H1 (cell line): ENCODE measurements at regions not wholly inside any gene's neighbourhood (a gene's known extent, or its start where the extent isn't known, plus 50 kb on each side); places are given as distances from the start of the nearest gene placed in this dataset.

Experiments
- JUND ChIP-seq: IDR thresholded peaks from 2 replicates; pipeline ENCODE4 v1.6.1; 2011; ENCODE audit warnings: mild to moderate bottlenecking, improper control_type of control experiment, low read length
- MAFK ChIP-seq: IDR thresholded peaks from 2 replicates; pipeline ENCODE4 v1.6.1; 2012; ENCODE audit warnings: low read depth, mild to moderate bottlenecking, improper control_type of control experiment, low read length
- POLR2A ChIP-seq, 2 experiments: IDR thresholded peaks; 1 replicate in 1 of 2; 2 replicates in 1 of 2; pipeline ENCODE4 v1.6.1; 2011; ENCODE audit warnings: low read depth in 2 of 2, low read length in 2 of 2, mild to moderate bottlenecking in 2 of 2; ENCODE audit errors: control extremely low read depth in 1 of 2
- POLR2AphosphoS5 ChIP-seq: IDR thresholded peaks from 2 replicates; pipeline ENCODE4 v1.6.1; 2011; ENCODE audit warnings: low read depth, low read length
- RAD21 ChIP-seq, 2 experiments: IDR thresholded peaks in 1 of 2; conservative IDR thresholded peaks in 1 of 2; 2 replicates each; pipeline ENCODE4 v1.6.1; 2011; ENCODE audit warnings: low read depth in 2 of 2, low read length in 2 of 2, improper control_type of control experiment in 1 of 2, inconsistent platforms in 1 of 2, mild to moderate bottlenecking in 1 of 2, moderate library complexity in 1 of 2
- RFX5 ChIP-seq: IDR thresholded peaks from 2 replicates; pipeline ENCODE4 v1.6.1; 2011; ENCODE audit warnings: low read depth, low read length, improper control_type of control experiment, borderline replicate concordance
- TAF1 ChIP-seq: IDR thresholded peaks from 2 replicates; pipeline ENCODE4 v1.6.1; 2011; ENCODE audit warnings: mild to moderate bottlenecking, low read depth, low read length
- TEAD4 ChIP-seq: IDR thresholded peaks from 2 replicates; pipeline ENCODE4 v1.6.1; 2012; ENCODE audit warnings: low read depth, low read length, inconsistent platforms, mixed read lengths
- ZNF274 ChIP-seq: IDR thresholded peaks from 2 replicates; pipeline ENCODE4 v1.7.0; 2012; ENCODE audit warnings: low read length, borderline replicate concordance; ENCODE audit errors: extremely low read depth
- TF ChIP-seq, protein P1 (sequence below), 3 experiments: IDR thresholded peaks; 1 replicate in 2 of 3; 2 replicates in 1 of 3; pipeline versions ENCODE4 v1.5.1 to v1.6.1; 2011; ENCODE audit warnings: low read length in 3 of 3, mild to moderate bottlenecking in 3 of 3, inconsistent platforms in 2 of 3, low read depth in 1 of 3, moderate library complexity in 1 of 3; ENCODE audit not compliant: insufficient read depth in 1 of 3; ENCODE audit errors: control extremely low read depth in 1 of 3

DNA sequence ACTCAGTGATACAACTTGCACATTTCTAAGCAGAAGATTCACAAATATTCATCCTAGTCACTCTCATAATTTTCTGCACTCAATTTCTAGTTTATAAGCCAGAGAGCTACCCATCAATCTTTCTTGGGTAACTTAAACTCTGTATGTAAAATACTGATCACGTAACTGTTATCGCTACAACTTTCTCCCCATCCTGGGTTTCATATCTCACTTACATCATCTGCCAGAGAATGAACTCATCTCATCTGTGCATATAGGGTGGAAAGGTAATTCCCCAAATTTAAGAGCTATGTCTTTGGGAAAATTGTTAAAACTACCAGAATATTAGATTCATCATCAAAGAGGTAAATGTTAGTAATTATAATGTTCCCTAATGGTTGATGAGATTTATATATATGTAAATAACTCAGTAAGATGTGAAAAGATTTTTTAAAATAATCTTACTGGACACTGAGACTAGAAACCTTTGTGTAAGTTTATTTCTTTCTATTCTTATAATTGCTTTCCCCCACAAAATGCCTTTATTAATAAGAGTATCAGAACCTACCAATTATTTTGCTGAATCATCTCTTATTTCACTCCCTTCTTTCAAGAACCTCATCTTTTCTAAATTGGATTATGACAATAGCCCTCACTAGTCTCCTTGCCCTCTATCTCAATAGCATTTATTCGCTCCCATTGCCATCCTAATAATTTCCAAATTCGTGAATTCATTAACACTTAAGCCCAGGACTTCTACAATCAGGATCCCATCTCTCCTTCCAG lies 729.0 kb downstream of the EPHA4 start:
- TF ChIP-seq RFX5 (no peak), TAF1 (no peak), MAFK (no peak), RAD21 (IDR thresholded peaks at IDR 0.05 in 1 of 2, conservative IDR thresholded peaks at IDR 0.05 in 1 of 2; ENCODE audit: low read depth in 2 of 2, low read length in 2 of 2) (no peak), ZNF274 (no peak), POLR2AphosphoS5 (no peak), POLR2A (IDR thresholded peaks at IDR 0.05; ENCODE audit: control extremely low read depth in 1 of 2, low read depth in 2 of 2, low read length in 2 of 2) (no peak), TEAD4 (no peak), JUND (no peak)
- TF ChIP-seq, protein P1, sequence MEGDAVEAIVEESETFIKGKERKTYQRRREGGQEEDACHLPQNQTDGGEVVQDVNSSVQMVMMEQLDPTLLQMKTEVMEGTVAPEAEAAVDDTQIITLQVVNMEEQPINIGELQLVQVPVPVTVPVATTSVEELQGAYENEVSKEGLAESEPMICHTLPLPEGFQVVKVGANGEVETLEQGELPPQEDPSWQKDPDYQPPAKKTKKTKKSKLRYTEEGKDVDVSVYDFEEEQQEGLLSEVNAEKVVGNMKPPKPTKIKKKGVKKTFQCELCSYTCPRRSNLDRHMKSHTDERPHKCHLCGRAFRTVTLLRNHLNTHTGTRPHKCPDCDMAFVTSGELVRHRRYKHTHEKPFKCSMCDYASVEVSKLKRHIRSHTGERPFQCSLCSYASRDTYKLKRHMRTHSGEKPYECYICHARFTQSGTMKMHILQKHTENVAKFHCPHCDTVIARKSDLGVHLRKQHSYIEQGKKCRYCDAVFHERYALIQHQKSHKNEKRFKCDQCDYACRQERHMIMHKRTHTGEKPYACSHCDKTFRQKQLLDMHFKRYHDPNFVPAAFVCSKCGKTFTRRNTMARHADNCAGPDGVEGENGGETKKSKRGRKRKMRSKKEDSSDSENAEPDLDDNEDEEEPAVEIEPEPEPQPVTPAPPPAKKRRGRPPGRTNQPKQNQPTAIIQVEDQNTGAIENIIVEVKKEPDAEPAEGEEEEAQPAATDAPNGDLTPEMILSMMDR (IDR thresholded peaks at IDR 0.05; ENCODE audit: control extremely low read depth in 1 of 3, insufficient read depth in 1 of 3, low read depth in 1 of 3, low read length in 3 of 3): no peak
